Left renal pelvis (tissue), 4 donors: ENCODE measurements at regions not wholly inside any gene's neighbourhood (a gene's known extent, or its start where the extent isn't known, plus 50 kb on each side); places are given as distances from the start of the nearest gene placed in this dataset.

Experiments used
- DNase-seq, 4 donors: peaks; one replicate each; pipeline ENCODE4 v3.0.0-alpha.2; 2013; ENCODE audit warnings: low read depth in 4 of 4, low spot score in 3 of 4

DNA sequence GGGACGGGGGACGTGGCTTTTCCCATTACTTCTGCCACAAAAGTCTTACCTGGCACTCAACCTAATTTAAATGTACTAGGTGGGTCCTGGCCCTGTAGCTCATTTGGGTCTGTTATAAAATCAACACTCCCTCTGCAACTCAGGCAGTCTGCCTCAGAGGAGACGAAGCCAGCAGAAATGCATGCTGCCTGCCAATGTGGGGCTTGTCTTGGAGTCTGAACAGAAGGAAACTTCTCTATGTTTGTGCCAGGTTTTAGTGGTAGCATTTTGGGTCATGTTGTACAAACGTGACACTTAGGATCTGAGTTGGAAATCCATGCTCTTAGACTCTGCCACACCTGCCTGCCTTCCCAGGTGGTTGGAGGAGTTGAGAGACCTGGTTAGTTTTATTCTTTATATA lies 292.5 kb upstream of the FAM98A start:
- DNase-seq: no peak

DNA sequence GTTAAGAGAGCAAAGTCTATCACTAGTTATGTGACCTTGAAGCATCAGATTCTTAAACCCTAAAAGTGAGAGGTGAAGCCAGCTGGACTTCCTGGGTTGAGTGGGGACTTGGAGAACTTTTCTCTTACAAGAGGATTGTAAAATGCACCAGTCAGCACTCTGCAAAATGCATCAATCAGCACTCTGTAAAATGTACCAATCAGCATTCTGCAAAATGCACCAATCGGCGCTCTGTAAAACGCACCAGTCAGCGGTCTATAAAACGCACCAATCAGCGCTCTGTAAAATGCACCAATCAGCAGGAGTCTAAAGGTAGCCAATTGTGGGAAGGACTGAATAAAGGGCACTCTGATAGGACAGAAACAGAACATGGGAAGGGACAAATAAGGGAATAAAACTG lies 291.6 kb upstream of the FAM98A start:
- no peak for DNase-seq

DNA sequence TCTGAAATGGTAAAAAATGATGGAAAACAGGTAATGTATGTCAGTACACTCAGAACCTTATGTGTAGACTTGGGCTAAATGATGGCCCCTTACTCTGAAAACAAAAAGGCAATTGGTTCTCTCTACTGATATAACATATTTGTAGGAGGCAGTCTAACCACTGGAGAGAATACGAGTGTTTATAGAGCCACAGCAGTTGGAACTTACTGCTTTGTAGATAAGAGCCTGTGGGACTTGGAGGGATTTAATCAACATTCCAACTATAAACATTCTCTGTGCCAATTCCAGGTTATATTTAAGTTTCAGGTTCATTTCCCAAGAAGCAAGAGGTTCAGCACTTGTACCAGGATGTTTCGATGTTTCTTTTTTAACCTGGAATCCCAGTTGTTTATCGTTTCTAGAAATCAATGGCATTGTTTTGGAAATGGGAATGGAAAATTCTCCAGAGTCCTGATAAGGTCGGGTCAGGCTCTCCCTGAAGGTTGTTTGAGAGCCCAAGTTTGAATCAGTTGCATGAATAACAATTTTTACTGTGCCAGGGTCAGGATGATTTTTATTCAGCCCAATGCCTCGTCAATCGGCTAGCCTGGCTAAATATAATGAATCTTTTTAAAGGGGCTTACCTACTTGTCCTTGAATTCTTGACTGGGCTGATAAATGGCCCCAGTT lies 278.4 kb upstream of the FAM98A start:
- DNase-seq: no peak

DNA sequence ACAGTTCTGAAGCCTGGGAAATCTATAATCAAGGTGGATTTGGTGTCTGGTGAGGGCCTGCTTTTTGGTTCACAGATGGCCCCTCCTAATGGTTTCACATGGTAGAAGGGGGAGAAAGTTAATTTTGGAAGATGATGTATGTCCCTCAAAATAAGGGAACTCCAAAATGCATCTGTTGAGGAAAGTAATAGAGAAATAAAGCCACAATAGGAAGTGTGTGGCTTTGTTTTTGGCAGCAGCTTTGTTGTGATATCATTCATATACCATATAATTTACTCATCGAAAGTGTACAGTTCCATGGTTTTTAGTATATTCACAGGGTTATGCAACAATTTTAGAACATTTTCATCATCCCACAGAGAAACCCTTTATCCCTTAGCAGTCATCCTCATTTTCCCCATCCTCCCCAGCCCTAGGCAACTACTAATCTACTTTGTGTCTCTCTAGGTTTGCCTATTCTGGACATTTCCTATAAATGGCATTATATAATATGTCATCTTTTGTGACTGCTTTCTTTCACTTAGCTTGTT lies 274.0 kb upstream of the FAM98A start:
- no peak for DNase-seq

DNA sequence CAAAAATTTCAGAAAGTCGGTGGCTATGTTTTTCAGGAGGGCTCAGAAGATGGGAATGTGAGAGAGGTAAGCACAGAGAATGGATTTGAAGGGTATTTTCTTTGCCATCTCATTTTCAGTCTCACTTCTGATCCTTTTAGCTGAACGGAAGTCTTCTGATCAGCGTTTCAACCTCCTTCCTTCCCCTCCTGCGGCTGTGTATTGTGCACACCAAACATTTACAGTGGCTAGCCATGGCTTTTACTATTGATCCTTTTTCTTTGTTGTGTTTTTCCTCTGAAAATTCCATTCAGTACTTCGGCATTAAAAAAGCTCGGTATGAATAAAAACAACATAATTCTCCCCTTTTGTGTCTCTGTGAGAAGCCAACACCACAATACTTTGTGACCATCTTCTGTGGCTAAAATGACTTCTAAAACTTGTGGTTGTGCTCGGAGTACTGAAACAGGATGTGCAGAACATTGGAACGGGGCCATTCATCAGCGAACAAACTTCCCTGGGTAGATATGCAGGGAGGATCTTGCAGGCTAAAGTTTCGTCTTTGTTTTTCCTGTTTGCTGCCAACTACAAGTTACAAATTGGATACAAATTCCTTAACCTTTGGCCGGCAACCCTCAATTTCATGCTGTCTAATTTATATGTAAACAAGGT lies 260.8 kb upstream of the FAM98A start:
- no peak for DNase-seq

DNA sequence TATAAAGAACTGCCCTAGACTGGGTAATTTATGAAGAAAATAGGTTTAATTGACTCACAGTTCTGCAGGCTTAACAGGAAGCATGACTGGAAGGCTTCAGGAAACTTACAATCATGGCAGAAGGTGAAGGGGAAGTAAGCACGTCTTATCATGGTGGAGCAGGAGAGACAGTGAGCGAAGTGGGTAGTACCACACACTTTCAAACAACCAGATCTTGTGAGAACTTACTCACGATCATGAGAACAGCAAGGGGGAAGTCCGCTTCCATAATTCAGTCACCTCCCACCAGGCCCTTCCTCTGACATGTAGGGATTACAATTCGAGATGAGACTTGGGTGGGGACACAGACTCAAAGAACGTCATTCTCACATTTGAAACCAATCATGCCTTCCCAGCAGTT lies 260.1 kb upstream of the FAM98A start:
- DNase-seq: no peak

DNA sequence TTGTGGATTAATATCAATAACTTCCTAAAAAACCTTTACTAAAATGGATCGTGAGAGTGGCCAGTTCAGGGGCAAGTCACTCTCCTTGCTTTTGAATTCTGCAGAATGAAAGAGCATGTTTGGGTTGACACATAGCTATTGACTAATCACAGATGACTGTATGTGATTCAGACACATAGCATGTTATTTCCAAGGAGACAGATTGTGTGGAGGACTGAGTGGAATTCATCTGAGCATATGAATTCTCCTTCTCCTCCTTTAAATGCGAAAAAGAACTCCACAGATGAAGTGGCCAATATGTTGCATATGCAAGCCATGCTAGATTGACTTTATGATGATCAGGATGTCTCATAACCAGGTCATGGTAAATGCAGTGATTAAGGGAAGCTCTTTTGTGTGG lies 249.4 kb upstream of the FAM98A start:
- no peak for DNase-seq

DNA sequence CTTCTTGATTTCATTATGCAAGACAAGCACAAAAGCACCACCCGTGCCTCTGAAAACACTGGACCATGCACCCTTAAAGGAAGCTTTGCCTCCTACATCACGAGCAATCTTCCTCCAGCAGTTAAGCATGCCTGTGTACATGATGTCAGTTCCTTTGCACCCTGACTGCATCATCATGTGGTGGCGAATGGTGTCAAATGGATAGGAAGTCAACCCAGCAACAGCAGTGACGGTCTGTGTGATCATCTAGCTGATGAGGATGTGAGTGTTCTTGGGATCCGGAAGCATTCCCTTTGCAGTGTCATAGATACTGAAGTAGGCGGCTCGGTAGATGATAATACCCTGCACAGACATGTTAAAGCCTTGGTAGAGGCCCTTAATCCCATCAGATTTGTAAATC lies 240.7 kb upstream of the FAM98A start:
- DNase-seq: no peak

DNA sequence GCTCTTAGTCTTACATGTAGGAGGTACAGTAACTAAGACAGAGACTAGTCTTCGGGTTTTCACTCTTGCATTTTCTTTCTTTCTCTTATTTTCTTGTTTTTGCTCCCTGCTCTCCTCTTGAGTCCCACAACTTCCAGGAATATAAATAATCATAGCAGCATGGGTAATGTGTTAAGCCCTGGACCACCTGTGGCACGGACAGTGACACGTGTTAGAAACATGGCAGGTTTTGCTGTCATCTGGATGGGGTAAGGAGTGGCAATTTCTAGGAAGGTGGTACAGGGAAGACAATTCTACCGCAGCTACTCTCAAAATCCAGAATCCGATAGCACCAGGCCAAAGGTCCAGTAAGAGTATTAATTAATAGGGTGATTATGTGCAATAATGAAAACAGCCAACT lies 237.5 kb upstream of the FAM98A start:
- no peak for DNase-seq

DNA sequence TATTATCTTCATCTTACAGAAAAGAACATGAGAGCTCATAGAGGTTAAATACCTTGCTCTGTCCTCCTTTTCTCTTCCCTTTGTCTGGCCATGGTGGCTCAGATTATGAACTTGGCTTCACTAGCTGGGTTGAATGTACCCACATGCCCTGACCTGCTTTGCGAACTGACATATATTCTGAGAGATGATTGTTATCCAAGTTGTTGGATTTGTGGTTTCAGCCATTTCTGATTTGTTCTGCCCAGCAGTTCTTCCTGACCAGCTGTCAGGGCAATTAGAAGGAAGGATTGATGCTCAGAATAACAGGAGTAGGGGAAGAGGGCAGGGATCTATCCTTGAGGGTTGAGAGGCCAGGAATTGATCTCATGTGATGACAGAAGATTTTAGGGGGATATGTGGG lies 236.8 kb upstream of the FAM98A start:
- no peak for DNase-seq

DNA sequence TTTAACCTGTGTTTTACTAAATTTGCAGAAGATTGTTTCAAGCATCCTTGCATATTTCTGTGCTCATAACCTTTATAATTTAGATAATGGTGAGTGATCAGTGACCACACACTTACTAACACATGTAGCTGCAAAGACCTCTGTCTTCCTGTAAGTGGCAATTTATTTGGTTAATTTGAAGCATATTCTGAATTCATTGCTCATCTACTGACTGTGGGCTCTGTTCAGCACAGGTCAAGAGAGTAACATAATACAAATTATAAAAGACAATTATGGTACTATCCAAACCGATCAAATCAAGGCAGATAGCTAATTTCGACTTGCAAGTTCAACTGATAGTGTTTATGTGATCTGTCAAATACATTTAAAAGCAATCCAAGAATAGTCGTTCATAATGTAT lies 223.9 kb upstream of the FAM98A start:
- DNase-seq: no peak

DNA sequence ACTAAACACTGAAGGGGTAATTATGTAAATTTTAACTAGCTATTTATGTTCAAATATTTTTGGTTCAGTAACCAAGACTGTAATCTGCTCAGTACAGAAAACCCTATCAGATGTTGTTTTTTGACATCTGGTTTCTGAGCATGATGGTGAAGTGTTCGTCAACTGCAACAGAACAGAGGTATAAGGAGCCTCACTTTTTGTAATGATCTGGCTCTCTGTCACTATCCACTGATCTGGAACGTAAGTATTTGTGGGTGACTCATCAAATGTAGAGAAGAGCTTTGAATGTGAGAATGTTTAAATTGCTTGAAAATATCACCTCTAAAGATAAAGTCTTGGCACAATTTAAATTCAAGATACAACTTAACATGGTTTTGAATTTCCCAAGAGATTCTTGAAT lies 213.6 kb upstream of the FAM98A start:
- DNase-seq: no peak

DNA sequence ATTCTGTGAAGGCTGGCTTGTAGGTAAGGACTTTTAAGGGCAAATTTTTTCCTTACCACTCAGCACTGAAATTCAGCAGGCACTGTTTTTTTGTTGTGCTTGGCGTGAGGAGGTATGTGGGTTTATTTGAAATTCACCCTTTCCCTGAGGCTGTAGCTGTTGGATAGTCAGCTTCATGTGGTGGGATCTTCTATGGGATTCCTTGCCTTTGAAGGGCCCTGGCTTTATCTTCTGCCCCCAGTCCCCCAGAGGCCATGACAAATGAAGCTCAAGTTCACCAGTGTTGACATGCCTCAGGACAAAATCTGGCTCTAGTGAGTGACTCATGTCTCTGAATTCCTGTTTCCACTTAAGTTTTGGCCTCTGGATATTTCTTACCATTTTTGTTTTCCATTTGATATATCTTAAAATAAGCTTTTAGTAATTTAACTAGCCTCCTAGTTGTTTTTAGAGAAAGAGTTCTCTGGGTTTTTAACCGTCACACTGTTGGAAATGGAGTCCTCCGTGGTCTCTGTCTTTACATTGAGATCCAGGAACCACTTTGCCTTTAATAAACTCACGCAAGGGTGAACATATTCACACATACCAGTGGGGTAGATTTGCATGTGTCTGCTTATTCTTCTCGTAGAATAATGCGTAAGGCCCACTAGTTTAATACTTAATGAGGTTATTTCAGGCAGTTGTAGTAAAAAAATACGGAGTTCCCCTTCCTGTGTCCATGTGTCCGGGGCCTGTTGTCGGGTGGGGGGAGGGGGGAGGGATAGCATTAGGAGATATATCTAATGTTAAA lies 211.1 kb upstream of the FAM98A start:
- DNase-seq: no peak

DNA sequence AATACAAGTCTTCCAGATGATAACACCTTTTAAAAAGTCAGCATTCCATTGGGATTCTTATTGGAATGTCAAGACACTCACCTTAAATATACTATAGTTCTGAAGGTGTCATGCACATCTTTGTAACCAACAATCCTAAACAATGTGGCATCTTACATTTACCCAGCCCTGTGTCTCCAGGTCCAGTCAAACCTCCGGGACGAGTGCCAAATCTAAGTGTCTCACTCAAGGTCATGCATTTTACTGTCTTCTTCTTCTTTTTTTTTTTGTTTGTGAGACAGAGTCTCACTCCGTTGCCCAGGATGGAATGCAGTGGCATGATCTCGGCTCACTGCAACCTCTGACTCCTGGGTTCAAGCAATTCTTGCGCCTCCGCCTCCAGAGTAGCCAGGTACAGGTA lies 206.9 kb upstream of the FAM98A start:
- DNase-seq: no peak

DNA sequence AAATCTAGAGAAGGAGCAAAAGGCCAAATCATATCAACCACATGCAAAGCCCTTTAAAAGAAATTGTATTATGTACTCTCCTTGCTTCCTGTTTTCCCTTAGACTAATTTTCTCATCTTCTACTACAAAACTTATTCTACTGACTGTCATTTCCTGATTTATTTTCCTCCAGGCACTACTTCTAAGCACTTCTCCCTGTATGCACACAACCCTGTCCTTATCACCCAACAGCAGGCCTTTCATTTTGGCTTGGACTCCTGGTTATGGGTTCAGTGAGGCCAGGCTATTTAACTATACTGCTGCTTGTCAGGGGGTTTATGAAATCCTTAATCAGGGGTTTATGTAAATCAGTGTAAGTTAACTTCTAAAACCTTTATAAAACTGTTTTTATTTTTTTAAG lies 205.1 kb upstream of the FAM98A start:
- no peak for DNase-seq

DNA sequence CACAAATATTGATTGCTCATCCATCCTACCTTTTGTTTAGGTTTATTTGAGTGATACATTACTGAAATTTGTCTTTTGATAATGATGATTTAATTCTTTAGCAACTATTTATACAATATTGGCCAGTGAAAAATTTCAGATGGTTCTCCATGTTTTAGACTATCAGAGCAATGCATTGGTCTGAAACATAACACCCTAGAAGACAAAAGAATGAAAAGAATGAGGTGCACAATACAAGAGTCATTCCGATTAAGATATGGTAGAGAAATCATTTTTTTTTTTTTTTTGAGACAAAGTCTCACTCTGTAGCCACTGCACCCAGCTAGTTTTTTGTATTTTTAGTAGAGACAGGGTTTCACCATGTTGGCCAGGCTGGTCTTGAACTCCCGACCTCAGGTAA lies 197.4 kb upstream of the FAM98A start:
- no peak for DNase-seq

DNA sequence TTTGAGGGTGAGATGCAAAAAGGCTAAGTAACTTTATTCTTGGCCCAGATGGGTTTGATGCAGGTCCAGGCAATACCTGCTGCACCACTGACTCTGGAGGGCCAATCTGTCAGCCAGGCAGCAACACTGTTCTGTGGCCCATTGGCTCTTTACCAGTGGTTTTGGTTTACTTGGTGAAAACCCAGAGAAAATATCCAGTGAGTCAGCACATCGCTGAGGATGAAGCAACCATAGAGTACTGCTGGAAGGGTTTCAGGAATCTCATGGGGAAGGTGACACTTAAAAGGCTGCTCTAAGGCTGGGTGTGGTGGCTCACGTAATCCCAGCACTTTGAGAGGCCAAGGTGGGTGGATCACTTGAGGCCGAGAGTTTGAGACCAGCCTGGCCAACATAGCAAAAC lies 192.5 kb upstream of the FAM98A start:
- no peak for DNase-seq

DNA sequence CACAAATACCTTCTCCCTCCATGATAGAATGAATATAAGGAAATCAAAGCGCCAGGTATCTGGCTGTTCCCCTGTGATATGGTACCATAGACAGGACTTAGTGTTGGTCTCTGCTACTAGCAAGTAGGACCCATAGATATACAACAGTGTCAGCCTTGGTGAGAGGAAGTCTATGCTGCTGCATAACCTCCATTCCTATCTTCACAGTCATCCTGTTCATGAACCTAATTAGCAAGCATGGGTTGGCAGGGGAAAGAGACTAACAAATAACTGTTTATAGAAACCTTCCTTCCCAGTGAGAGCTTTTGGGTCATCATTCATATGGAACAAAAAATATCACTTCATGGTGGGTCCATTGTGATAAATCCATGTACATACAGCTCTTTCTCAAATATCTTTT lies 188.9 kb upstream of the FAM98A start:
- DNase-seq: no peak

DNA sequence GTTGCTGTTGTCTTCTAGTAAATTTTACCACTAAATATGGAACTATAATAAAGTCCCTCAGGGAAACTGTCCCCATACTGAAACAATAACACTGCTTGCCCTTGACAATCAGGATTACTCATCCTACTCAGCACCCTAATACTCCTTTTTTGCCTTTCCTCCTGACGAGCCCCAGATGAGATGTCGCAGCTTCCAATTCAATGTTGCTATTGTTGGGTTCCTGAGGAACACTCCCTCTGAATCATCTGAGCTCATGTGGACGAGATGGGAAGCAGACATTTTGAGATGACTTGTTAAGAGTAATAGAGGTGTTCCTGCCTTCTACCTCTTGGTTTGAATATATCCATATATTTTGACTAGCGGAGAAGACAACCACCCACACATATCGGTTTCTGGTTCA lies 187.8 kb upstream of the FAM98A start:
- DNase-seq: no peak

DNA sequence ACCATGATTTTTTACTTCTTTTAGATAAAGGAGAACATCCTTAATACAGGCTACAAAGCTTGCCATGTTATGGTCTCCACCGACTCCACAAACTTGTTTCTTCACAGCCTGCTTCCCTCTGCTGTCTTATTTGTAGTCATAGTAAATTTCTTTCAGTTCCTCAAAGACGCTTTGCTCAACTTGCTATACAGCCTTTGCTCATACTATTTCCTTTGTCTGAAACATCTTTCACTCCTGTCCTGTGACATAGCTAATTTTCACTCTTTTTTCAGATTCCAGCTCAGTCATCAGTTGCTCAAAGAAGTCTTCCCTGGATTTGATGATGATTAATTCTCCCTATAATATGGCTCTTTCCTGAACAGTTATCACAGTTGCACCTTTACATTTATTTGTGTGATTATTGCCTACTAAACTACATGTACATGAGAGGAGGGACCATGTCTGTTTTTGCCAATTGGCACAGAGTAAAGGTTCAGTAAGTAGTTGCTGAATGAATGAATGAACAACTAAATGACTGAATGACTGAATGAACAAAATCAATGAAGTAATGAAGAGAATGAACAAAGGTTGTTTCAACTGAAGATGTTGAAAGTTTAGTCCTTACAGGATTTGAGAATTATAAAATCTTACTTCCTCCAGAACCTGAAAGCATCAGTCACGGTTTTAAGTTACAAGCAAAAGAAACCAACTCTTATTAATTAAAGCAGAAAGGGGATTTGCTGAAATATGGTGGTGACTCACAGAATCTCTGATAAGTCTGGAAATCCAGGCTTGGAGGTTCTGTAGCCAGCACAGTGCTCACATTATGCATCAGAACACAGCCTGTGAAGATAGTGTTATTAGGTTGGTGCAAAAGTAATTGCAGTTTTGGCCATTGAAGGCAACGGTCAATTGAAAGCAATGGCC lies 186.4 kb upstream of the FAM98A start:
- no peak for DNase-seq

DNA sequence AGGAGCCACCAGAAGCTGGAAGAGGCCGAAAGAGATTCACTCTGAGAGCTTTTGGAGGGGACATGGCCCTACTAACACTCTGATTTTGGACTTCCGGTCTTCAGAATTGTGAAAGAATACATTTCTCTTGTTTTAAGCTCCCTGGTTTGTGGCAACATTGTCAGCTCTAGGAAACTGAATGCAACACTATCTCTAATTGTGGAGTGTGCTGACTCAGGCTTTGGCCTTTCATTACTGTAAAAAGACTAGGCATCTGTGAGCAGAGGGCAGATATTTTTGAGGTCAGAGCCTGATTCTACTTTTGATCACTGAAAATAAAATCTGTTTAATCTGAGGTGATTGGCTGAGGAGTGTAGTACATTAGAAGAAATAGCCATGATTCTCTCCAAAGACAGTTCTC lies 185.4 kb upstream of the FAM98A start:
- DNase-seq: no peak
